GM12878 (cell line): ENCODE measurements at regions not wholly inside any gene's neighbourhood (a gene's known extent, or its start where the extent isn't known, plus 50 kb on each side); places are given as distances from the start of the nearest gene placed in this dataset.

Experiments
- ATAC-seq: fragments of 200-7000 bp; cut with Tn5 transposase; 3 replicates; pipeline ENCODE4 v1.9.1; 2020; ENCODE audit warnings: mild to moderate bottlenecking, moderate library complexity
- BruUV-seq: library from RNA; stranded (reverse); fragments of 400-500 nt; replicated peaks from 2 replicates; lab custom pipeline; 2021; lab: Mats Ljungman, UMichigan
- CTCF ChIA-PET: fragments of 300-600 bp; sonication (Branson Sonifier 250); formaldehyde crosslinking; extraction: SDS; loops from one replicate; lab custom pipeline; 2021; ENCODE audit warnings: inconsistent platforms; lab: Yijun Ruan, JAX
- POLR2A ChIA-PET: fragments of 350-600 bp; formaldehyde crosslinking; extraction: SDS; loops from one replicate; lab custom pipeline; 2021; ENCODE audit warnings: inconsistent platforms; lab: Charles Lee
- RAD21 ChIA-PET: fragments of 300-600 bp; sonication (Branson Sonifier 250); formaldehyde crosslinking; loops from one replicate; lab custom pipeline; 2023; ENCODE audit warnings: antibody characterized with exemption; ENCODE audit not compliant: unreplicated experiment; lab: Charles Lee
- SMC1A ChIA-PET: fragments of 300-600 bp; sonication (Branson Sonifier 250); formaldehyde crosslinking; loops from one replicate; lab custom pipeline; 2023; ENCODE audit not compliant: unreplicated experiment, uncharacterized antibody; lab: Charles Lee
- DNase-seq: peaks from one replicate; pipeline ENCODE4 v3.0.0-alpha.2; 2011; ENCODE audit warnings: low read depth, low spot score
- FAIRE-seq: peaks from 3 replicates; lab custom pipeline; 2011; peaks lifted over from hg19 to GRCh38; lab: Jason Lieb, UNC
- H2AFZ ChIP-seq: 2 replicates; pipeline ENCODE4 v1.6.0; 2011; ENCODE audit warnings: low read depth, low read length, control low read depth; ENCODE audit not compliant: control insufficient read depth
- H3K27ac ChIP-seq: 2 replicates; pipeline ENCODE4 v1.5.1; 2011; ENCODE audit warnings: control low read depth; ENCODE audit not compliant: control insufficient read depth, insufficient read depth
- H3K27me3 ChIP-seq, 2 experiments: replicated peaks in 1 of 2; 2 replicates each; pipeline versions ENCODE4 v1.6.0 to v1.6.1; 2011; ENCODE audit warnings: low read length in 1 of 2; ENCODE audit not compliant: control insufficient read depth in 2 of 2, insufficient read depth in 2 of 2
- H3K36me3 ChIP-seq, 2 experiments: 2 replicates each; pipeline ENCODE4 v1.5.1; 2011; ENCODE audit warnings: low read length in 1 of 2; ENCODE audit not compliant: control insufficient read depth in 2 of 2, insufficient read depth in 2 of 2
- H3K4me1 ChIP-seq: 2 replicates; pipeline ENCODE4 v1.6.1; 2011; ENCODE audit warnings: mild to moderate bottlenecking, low read length, moderate library complexity, mixed read lengths; ENCODE audit not compliant: control insufficient read depth, insufficient read depth
- H3K4me2 ChIP-seq: 2 replicates; pipeline ENCODE4 v1.6.0; 2011; ENCODE audit warnings: control low read depth; ENCODE audit not compliant: control insufficient read depth, insufficient read depth
- H3K4me3 ChIP-seq: fragments of 200-600 bp; sonication (generic); 2 replicates; pipeline ENCODE4 v1.5.1; 2016
- H3K79me2 ChIP-seq: 2 replicates; pipeline ENCODE4 v1.6.0; 2011; ENCODE audit warnings: low read length; ENCODE audit not compliant: control insufficient read depth, insufficient read depth
- H3K9ac ChIP-seq: 2 replicates; pipeline ENCODE4 v1.8.0; 2011; ENCODE audit warnings: low read length, control low read depth, mixed read lengths; ENCODE audit not compliant: control insufficient read depth, insufficient read depth
- H3K9me3 ChIP-seq: replicated peaks from 3 replicates; pipeline ENCODE4 v1.5.1; 2011; ENCODE audit warnings: mild to moderate bottlenecking, low read length; ENCODE audit not compliant: control insufficient read depth, insufficient read depth
- H4K20me1 ChIP-seq: 2 replicates; pipeline ENCODE4 v1.6.0; 2011; ENCODE audit not compliant: control insufficient read depth, insufficient read depth
- ASH2L ChIP-seq: fragments of 300-600, 200-600 bp; sonication (generic); IDR thresholded peaks from 2 replicates; pipeline ENCODE4 v1.6.1; 2017; ENCODE audit warnings: low read depth, mild to moderate bottlenecking, borderline replicate concordance
- CEBPZ ChIP-seq: fragments of 150-350 bp; IDR thresholded peaks from 2 replicates; pipeline ENCODE4 v1.6.1; 2016; ENCODE audit warnings: low read depth, low read length
- EED ChIP-seq: sonication (generic); IDR thresholded peaks from 2 replicates; pipeline ENCODE4 v1.6.1; 2016; ENCODE audit warnings: antibody characterized with exemption, low read depth
- IKZF1 ChIP-seq: fragments of 450-650 bp; conservative IDR thresholded peaks from 2 replicates; pipeline ENCODE4 v1.6.1; 2017; ENCODE audit warnings: antibody characterized with exemption, mild to moderate bottlenecking
- NFYA ChIP-seq: IDR thresholded peaks from 2 replicates; pipeline ENCODE4 v1.6.1; 2011; ENCODE audit warnings: low read depth, mild to moderate bottlenecking, low read length, improper control_type of control experiment, borderline replicate concordance
- PAX5 ChIP-seq: IDR thresholded peaks from 2 replicates; pipeline ENCODE4 v1.6.1; 2011; ENCODE audit warnings: low read depth, low read length, borderline replicate concordance
- PBX3 ChIP-seq: IDR thresholded peaks from 2 replicates; pipeline ENCODE4 v1.6.1; 2011; ENCODE audit warnings: mild to moderate bottlenecking, low read depth, low read length, moderate library complexity; ENCODE audit not compliant: insufficient replicate concordance
- PKNOX1 ChIP-seq: fragments of 450-650 bp; IDR thresholded peaks from 2 replicates; pipeline ENCODE4 v1.6.1; 2016; ENCODE audit warnings: mild to moderate bottlenecking
- RBBP5 ChIP-seq: fragments of 200-600 bp; sonication (generic); conservative IDR thresholded peaks from 2 replicates; pipeline ENCODE4 v1.6.1; 2016
- ZBTB40 ChIP-seq: fragments of 450-650 bp; IDR thresholded peaks from 2 replicates; pipeline ENCODE4 v1.6.1; 2016; ENCODE audit warnings: mild to moderate bottlenecking, moderate library complexity, borderline replicate concordance
- ZSCAN29 ChIP-seq: fragments of 450-650 bp; IDR thresholded peaks from 2 replicates; pipeline ENCODE4 v1.6.1; 2017; ENCODE audit warnings: mild to moderate bottlenecking, moderate library complexity
- WGBS: methylation state at CpG from one replicate; pipeline ENCODE4 v1.1.6; 2016; ENCODE audit warnings: low lambda C conversion rate; ENCODE audit not compliant: insufficient replicate concordance, insufficient coverage; ENCODE audit errors: missing lambda C conversion rate; 5-methylcytosine and 5-hydroxymethylcytosine counted together
- in situ Hi-C: fragments of 300-500 bp; cut with MboI; formaldehyde crosslinking; loops from 9 replicates; pipeline ENCODE4 v1.14.3; 2018; ENCODE audit warnings: mixed read lengths
- intact Hi-C: fragments of 100-400 bp; cut with micrococcal nuclease; formaldehyde crosslinking; loops from one replicate; pipeline ENCODE4 v1.14.2; 2022; ENCODE audit not compliant: unreplicated experiment

GRCh38 chr18:25433590-25433989 lies 81.6 kb upstream of the ZNF521 start (continued):
- TF ChIP-seq CEBPZ (no peak), RBBP5 (no peak), PBX3 (no peak), ASH2L (no peak), EED (no peak)
- TF ChIP-seq, all 136 proteins: peak for 0

GRCh38 chr18:25425024-25425423 lies 73.1 kb upstream of the ZNF521 start:
- Histone ChIP-seq H4K20me1 (no peaks in the 10 kb centered on the region), H3K36me3 (no peaks in the 10 kb centered on the region), H3K9me3 (no peaks in the 10 kb centered on the region), H3K27me3 (peaks cover 2 to 3% of the 10 kb centered on the region in 2 experiments), H3K4me2 (no peak overlapping the region), H2AFZ (no peak overlapping the region), H3K79me2 (no peaks in the 10 kb centered on the region), H3K4me1 (no peaks in the 10 kb centered on the region), H3K4me3 (no peak overlapping the region), H3K27ac (no peak overlapping the region), H3K9ac (no peak overlapping the region)
- BruUV-seq: no TSS peak
- ATAC-seq (no peak), FAIRE-seq (no peak), DNase-seq (no peak)
- SMC1A ChIA-PET: no interaction called here
- RAD21 ChIA-PET: no interaction called here
- intact Hi-C loops: no loop called here
- 8% methylated on average over 5 of the region's 5 CpGs for WGBS
- TF ChIP-seq ZBTB40: no peak
- no peak for TF ChIP-seq PAX5
- no peak for TF ChIP-seq ZSCAN29
- no peak for TF ChIP-seq IKZF1
- TF ChIP-seq NFYA: no peak
- no peak for TF ChIP-seq PKNOX1
- in situ Hi-C loops: no loop called here
- CTCF ChIA-PET: no interaction called here
- POLR2A ChIA-PET: no interaction called here
